GM18499 (cell line): ENCODE measurements at regions not wholly inside any gene's neighbourhood (a gene's known extent, or its start where the extent isn't known, plus 50 kb on each side); places are given as distances from the start of the nearest gene placed in this dataset.

Experiments used
- ATAC-seq: cut with Tn5 transposase; IDR thresholded peaks from one replicate; pipeline ENCODE4 v1.9.1; 2021; ENCODE audit warnings: moderate number of reproducible peaks; ENCODE audit not compliant: insufficient read depth, unreplicated experiment

DNA sequence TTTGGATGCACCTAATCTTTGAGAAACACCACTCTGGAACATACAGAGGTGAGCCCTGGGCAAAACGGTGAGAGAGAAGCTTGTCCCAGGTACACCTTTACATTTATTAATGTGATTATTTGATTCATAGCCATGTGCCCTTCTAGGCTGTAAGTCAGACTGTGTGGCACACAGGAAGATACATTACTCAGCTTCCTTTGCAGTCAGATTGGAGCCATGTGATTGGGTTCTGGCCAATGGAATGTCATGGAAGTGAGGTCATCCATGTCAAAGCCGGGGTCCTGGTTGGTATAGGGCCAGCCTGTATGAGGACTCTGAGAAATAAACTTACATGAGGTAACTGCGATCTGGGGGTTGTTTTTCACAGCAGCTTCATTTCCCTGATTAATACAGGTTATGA, 106.8 kb upstream of the CD180 start:
- ATAC-seq = no peak

DNA sequence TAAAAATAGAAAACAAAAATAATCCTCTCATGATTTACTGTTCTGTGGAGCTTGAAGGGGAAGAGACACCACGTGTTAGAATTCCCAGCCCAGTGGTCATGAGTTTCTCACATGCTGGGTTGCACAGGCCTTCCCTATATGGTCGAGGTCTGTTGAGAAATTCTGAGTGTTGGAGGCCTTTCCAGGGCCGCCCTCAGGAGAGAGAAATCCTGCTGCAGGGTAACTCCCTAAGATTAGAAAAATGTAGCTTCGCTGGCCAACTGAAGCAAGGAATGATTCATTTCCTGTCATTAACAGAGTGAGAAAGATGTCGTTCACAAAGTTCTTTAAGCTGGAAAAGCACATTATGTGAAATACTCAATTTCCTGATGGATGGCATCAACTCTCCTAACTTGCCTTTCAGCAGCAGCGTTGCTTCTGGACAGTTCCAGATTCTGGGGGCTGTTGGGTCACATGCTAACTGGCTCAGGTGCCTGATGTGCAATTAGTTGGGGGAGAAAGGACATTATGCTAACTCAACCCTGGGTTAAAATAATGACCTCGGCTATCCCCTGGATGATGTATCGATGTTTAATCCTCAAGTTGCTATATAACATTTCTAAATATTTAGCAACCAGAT, 104.8 kb upstream of the CD180 start:
- no peak for ATAC-seq

- no peak for ATAC-seq
Measured at GRCh38 chr5:67300326-67300725, 103.7 kb upstream of the CD180 start.

DNA sequence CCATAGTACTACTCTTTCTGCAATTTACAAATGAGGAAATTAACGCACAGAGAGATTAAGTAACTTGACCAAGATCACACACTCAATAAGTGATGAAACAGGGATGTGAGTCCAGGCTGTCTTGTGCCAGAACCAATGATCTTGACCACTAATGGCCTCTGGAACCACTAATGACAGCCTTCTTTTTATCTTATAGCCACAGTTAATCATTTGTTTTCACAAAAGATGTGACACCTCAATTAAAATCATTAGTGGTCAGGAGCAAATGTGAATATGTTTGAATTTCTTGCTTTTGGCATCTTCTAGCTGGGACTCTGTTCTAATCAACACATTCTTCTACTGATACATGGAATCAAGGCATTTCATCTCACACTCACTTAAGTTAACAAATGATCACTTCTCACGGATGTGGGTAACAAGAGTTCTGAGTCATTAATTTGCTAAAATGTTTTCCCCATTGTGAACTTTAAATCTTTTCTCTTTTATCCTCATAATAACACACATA, 102.7 kb upstream of the CD180 start:
- no peak for ATAC-seq

- no peak for ATAC-seq
Measured at GRCh38 chr5:67297802-67298532, 101.4 kb upstream of the CD180 start.

DNA sequence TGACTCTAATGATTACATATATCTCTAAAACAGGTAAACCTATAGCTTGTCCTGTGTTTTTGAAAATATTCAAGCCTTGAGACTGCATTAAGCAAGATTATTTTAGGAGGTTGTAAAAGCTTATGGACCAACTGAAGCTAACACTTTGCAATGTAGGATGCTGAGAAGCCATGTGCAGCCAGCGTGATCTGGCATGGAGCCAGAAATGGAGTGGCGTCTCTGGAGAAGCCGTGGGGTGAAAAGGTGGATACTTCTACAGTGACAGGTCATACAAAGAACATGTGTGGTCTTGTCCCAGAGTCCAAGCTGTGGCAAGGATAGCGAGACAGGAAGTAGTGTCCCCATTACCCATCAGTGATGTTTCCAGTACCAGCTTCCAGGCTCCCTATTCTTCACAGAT, 100.8 kb upstream of the CD180 start:
- no peak for ATAC-seq

GRCh38 chr5:67294266-67294938, 97.8 kb upstream of the CD180 start:
- no peak for ATAC-seq

- no peak for ATAC-seq
Measured at GRCh38 chr5:67293226-67293625, 96.6 kb upstream of the CD180 start.

DNA sequence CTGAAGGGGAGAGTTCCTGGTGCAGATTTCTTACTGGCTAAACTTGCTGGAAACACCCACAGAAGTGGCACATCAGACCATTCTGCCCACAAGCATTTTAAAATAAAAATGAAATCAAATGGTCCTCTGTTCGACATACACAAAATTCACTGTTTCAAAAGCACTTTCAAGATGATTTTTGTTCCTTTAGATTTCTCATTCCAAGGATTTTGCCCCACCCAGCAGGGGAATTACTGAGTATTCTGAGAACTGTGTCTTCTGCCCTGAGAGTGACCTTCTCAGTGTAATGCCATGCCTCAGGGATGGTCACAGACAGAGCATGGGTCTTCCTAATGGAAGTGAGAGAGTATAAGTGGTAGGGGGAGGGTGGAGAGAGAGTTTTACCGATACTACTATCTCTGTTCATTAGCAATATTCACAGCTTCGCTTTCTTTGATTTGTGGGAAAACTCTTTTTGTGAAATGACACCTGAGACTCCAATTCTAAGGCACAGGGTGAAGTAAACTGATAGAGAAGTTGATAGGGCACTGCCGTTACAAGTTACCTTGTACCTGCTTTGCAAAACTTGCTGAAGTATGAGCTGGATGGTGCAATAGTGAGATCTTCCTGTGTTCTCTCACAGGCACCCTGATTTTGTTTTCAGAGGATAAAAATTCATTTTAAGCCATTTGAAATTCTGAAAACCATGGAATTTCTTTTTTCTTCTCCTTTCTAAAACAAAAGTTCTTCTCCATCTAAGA, 95.8 kb upstream of the CD180 start:
- no peak for ATAC-seq

DNA sequence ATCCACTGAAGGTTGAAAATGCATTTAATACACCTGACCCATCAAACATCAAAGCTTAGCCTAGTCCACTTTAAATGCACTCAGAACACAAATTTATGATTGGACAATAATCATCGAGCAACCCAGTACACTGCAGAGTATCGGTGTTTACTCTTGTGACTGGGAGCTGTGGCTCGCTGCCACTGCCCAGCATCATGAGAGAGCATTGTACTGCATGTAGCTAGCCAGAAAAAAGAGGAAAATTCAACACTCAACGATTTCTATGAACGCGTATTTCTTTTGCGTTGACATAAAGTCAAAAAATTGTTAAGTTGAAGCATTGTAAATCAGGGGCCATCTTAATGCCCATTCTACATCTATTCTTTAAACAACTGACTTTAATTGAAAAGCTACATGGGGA, 95.1 kb upstream of the CD180 start:
- no peak for ATAC-seq

- no peak for ATAC-seq
Measured at GRCh38 chr5:67291066-67291465, 94.5 kb upstream of the CD180 start.

GRCh38 chr5:67290655-67291054, 94.1 kb upstream of the CD180 start:
- ATAC-seq = no peak

DNA sequence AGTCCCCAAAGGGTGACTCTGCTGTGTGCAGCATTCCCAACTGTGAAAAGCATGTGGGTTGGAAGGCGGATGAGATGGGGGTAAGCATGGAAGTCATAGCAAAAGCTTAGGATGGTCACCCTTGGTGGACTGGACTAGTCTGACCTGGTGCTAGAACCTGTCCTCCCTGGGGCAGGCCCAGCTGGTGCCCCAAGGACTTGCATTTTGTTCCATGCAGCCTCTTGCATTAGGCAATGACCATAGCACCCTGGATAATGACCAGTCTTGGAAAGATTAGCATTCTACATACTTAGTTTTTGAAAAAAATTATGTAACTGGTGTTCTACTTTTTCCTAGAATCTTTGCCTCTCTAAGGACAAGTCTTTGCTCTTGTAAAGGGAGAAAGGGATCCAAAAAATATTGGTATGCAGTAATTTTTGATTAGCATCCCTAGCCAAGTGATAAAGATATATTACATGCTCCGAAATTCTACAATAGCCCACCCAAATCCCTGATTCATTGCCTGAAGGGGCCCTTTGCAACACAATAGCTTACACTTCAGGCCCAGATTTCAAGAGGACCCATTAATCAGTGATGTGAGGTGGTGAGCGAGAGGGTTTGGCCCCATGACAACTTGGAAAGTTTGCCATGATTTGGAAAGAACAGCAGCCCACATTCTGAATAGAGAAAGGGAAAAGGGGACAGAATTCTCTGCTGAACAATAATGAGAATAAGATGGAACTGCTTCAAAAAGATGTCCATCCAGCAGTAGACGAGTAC, 93.3 kb upstream of the CD180 start:
- no peak for ATAC-seq

- no peak for ATAC-seq
Measured at GRCh38 chr5:67287510-67288268, 91.1 kb upstream of the CD180 start.

DNA sequence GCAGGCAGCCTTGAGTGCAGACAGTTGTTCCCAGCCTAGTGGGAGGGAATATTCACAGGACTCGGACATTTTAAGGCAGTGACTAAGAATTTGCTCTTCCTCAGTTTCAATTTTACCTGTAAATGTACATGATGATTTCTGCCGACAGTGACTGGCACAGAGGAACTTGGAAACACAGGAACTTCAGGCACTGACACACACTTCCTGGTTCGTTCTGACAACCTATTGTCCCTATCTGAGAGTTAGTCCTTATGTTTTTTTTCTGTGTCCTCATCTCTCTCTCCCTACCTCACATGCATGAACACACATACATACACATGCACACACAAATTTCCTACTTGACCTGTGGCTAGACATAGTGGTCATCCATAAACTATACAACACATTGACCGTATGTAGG, 89.4 kb upstream of the CD180 start:
- no peak for ATAC-seq

GRCh38 chr5:67283988-67284487, 87.4 kb upstream of the CD180 start:
- ATAC-seq = no peak

DNA sequence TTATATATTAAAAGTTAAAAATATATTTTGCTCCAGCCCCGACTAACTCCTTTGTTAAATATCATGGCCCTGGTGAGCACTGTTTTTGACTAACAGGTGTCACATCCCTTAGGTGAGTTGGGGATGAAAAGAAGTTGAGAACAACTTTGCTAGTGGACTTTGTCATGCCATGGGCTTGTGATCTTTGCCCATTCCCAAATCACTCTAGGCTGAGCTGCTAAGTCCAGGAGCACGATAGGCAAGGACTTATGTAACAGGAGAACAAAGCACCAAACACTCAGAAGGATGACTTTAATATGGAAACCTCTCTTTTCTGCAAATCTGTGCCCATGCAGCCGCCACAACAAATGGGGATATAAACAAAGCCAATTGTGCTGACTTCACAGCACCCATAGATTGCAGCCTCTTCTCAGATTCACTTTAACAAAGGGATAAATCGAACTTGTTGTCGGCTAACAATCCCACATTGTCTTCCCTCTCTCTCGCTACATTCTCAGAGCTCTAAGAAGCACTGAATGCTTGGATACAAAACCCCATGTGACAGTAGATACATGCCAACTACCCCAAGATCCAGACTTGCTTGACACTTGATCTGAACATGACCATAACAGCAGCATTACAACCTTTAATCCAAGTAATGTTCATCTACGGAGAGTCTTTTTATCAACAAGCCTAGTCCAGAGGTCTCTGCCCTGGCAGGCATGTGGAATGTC, 86.8 kb upstream of the CD180 start:
- no peak for ATAC-seq

GRCh38 chr5:67281874-67282273, 85.3 kb upstream of the CD180 start:
- ATAC-seq = no peak
